WTC11 (cell line): ENCODE measurements at regions not wholly inside any gene's neighbourhood (a gene's known extent, or its start where the extent isn't known, plus 50 kb on each side); places are given as distances from the start of the nearest gene placed in this dataset.

Experiments
- ATAC-seq: fragments of 200-7000 bp; cut with Tn5 transposase; 2 replicates; pipeline ENCODE4 v1.10.0; 2021; ENCODE audit warnings: mild to moderate bottlenecking, moderate library complexity
- CTCF ChIA-PET: fragments of 300-600 bp; sonication (Branson Sonifier 250); formaldehyde crosslinking; loops from one replicate; lab custom pipeline; 2021; ENCODE audit warnings: antibody characterized with exemption; lab: Charles Lee
- POLR2A ChIA-PET: fragments of 350-600 bp; sonication (Branson Sonifier 250); formaldehyde crosslinking; loops from one replicate; lab custom pipeline; 2021; ENCODE audit warnings: antibody characterized with exemption; lab: Charles Lee
- DNase-seq: peaks from one replicate; pipeline ENCODE4 v3.0.0; 2021; ENCODE audit warnings: low spot score
- H3K27ac Mint-ChIP-seq: 2 replicates; pipeline ENCODE4 v1.8.0; 2021; ENCODE audit warnings: mixed read lengths
- H3K27me3 Mint-ChIP-seq: 2 replicates; pipeline ENCODE4 v1.8.0; 2021; ENCODE audit warnings: low read depth, mild to moderate bottlenecking, moderate library complexity, mixed read lengths
- H3K36me3 Mint-ChIP-seq: 2 replicates; pipeline ENCODE4 v1.8.0; 2021; ENCODE audit warnings: mixed read lengths
- H3K4me1 Mint-ChIP-seq: 2 replicates; pipeline ENCODE4 v1.8.0; 2022; ENCODE audit warnings: mixed read lengths
- H3K4me3 Mint-ChIP-seq: 2 replicates; pipeline ENCODE4 v1.8.0; 2021; ENCODE audit warnings: mild to moderate bottlenecking, moderate library complexity, mixed read lengths
- H3K9me3 Mint-ChIP-seq: 2 replicates; pipeline ENCODE4 v1.8.0; 2021; ENCODE audit warnings: mixed read lengths
- AFF4 ChIP-seq: sonication (generic); formaldehyde crosslinking; IDR thresholded peaks from 2 replicates; pipeline ENCODE4 v1.8.1; 2023; ENCODE audit warnings: mild to moderate bottlenecking, missing genetic modification reagents, borderline replicate concordance
- CDX4 ChIP-seq: fragments of 250-450 bp; sonication (Bioruptor Pico); IDR thresholded peaks from 2 replicates; pipeline ENCODE4 v1.9.0; 2021; ENCODE audit warnings: moderate library complexity, mild to moderate bottlenecking, inconsistent platforms, borderline replicate concordance
- CTCF ChIP-seq: fragments of 200-600 bp; IDR thresholded peaks from 2 replicates; pipeline ENCODE4 v1.8.0; 2022; ENCODE audit warnings: antibody characterized with exemption
- E2F1 ChIP-seq: sonication (generic); formaldehyde crosslinking; IDR thresholded peaks from 2 replicates; pipeline ENCODE4 v1.8.0; 2022; ENCODE audit warnings: mild to moderate bottlenecking, missing genetic modification reagents
- ELF4 ChIP-seq: sonication (generic); formaldehyde crosslinking; IDR thresholded peaks from 2 replicates; pipeline ENCODE4 v1.8.1; 2022; ENCODE audit warnings: low read depth, mild to moderate bottlenecking, moderate library complexity, missing genetic modification reagents
- HMGA2 ChIP-seq: fragments of 250-450 bp; sonication (Bioruptor Pico); IDR thresholded peaks from 2 replicates; pipeline ENCODE4 v1.4.0; 2021; ENCODE audit warnings: mild to moderate bottlenecking, moderate library complexity
- IRF2 ChIP-seq: sonication (generic); formaldehyde crosslinking; IDR thresholded peaks from 2 replicates; pipeline ENCODE4 v1.8.0; 2022; ENCODE audit warnings: low read depth, missing genetic modification reagents, borderline replicate concordance
- RELA ChIP-seq: sonication (generic); formaldehyde crosslinking; IDR thresholded peaks from 2 replicates; pipeline ENCODE4 v1.8.1; 2022; ENCODE audit warnings: missing genetic modification reagents, mild to moderate bottlenecking, borderline replicate concordance
- ZBTB43 ChIP-seq: sonication (generic); formaldehyde crosslinking; IDR thresholded peaks from 2 replicates; pipeline ENCODE4 v1.8.1; 2023; ENCODE audit warnings: mild to moderate bottlenecking, missing genetic modification reagents
- ZNF263 ChIP-seq: sonication (generic); formaldehyde crosslinking; IDR thresholded peaks from 2 replicates; pipeline ENCODE4 v1.8.1; 2022; ENCODE audit warnings: low read depth, mild to moderate bottlenecking, moderate library complexity, missing genetic modification reagents
- ZNF532 ChIP-seq: fragments of 250-450 bp; sonication (Bioruptor Pico); IDR thresholded peaks from 2 replicates; pipeline ENCODE4 v1.9.0; 2021; ENCODE audit warnings: mild to moderate bottlenecking, borderline replicate concordance

GRCh38 chr1:34640654-34641401 lies 114.0 kb upstream of the GJB5 start:
- H3K4me3 Mint-ChIP-seq = no peak overlapping the region
- H3K36me3 Mint-ChIP-seq = no peaks in the 10 kb centered on the region
- no peak for DNase-seq
- peaks cover 13% of the 10 kb centered on the region for H3K4me1 Mint-ChIP-seq
- no peak overlapping the region for H3K27ac Mint-ChIP-seq
- TF ChIP-seq CDX4 (CRISPR knock-in tag) (no peak), ZNF532 (CRISPR knock-in tag) (no peak), IRF2 (CRISPR knock-in tag) (no peak), E2F1 (CRISPR knock-in tag) (no peak), RELA (no peak), HMGA2 (CRISPR knock-in tag) (no peak), ZBTB43 (CRISPR knock-in tag) (no peak), ZNF263 (no peak), AFF4 (no peak)
- no peaks in the 10 kb centered on the region; the same call in none of the 2 replicates for H3K27me3 Mint-ChIP-seq
- ChIA-PET CTCF (interaction anchor here (1.4 to 1.8 kb wide), 3 partner anchors 13 to 180 kb away, joined by 3 to 8 read pairs (median 6); no protein-coding TSS in a partner anchor), POLR2A (no interaction called here)
- no peak for ATAC-seq
- peaks cover 8% of the 10 kb centered on the region for H3K9me3 Mint-ChIP-seq

- peaks cover 4% of the 10 kb centered on the region for H3K27me3 Mint-ChIP-seq
- peaks cover 13% of the 10 kb centered on the region for H3K4me1 Mint-ChIP-seq
- no peak overlapping the region for H3K27ac Mint-ChIP-seq
- POLR2A ChIA-PET = no interaction called here
- H3K4me3 Mint-ChIP-seq = no peak overlapping the region
- no peaks in the 10 kb centered on the region for H3K36me3 Mint-ChIP-seq
- no peaks in the 10 kb centered on the region for H3K9me3 Mint-ChIP-seq
- CTCF ChIA-PET = interaction anchor here (0.9 to 1.0 kb wide), 2 partner anchors 11 to 182 kb away, joined by 4 to 6 read pairs; no protein-coding TSS in a partner anchor
- TF ChIP-seq ELF4 (CRISPR knock-in tag) (no peak), CTCF (peak; percentile 37)
- DNase-seq = peak; percentile 50
- peak; percentile 92 for ATAC-seq
Measured at GRCh38 chr1:34642679-34643078, 112.2 kb upstream of the GJB5 start.
